GM12878 (cell line): ENCODE measurements at regions not wholly inside any gene's neighbourhood (a gene's known extent, or its start where the extent isn't known, plus 50 kb on each side); places are given as distances from the start of the nearest gene placed in this dataset.
A peak's percentile ranks its signal among the peaks of the same experiment; 100 is the strongest.

Source experiments
- ATAC-seq: fragments of 200-7000 bp; cut with Tn5 transposase; 3 replicates; pipeline ENCODE4 v1.9.1; 2020; ENCODE audit warnings: mild to moderate bottlenecking, moderate library complexity
- BruUV-seq: library from RNA; stranded (reverse); fragments of 400-500 nt; replicated peaks from 2 replicates; lab custom pipeline; 2021; lab: Mats Ljungman, UMichigan
- CTCF ChIA-PET: fragments of 300-600 bp; sonication (Branson Sonifier 250); formaldehyde crosslinking; extraction: SDS; loops from one replicate; lab custom pipeline; 2021; ENCODE audit warnings: inconsistent platforms; lab: Yijun Ruan, JAX
- POLR2A ChIA-PET: fragments of 350-600 bp; formaldehyde crosslinking; extraction: SDS; loops from one replicate; lab custom pipeline; 2021; ENCODE audit warnings: inconsistent platforms; lab: Charles Lee
- RAD21 ChIA-PET: fragments of 300-600 bp; sonication (Branson Sonifier 250); formaldehyde crosslinking; loops from one replicate; lab custom pipeline; 2023; ENCODE audit warnings: antibody characterized with exemption; ENCODE audit not compliant: unreplicated experiment; lab: Charles Lee
- SMC1A ChIA-PET: fragments of 300-600 bp; sonication (Branson Sonifier 250); formaldehyde crosslinking; loops from one replicate; lab custom pipeline; 2023; ENCODE audit not compliant: unreplicated experiment, uncharacterized antibody; lab: Charles Lee
- DNase-seq: peaks from one replicate; pipeline ENCODE4 v3.0.0-alpha.2; 2011; ENCODE audit warnings: low read depth, low spot score
- FAIRE-seq: peaks from 3 replicates; lab custom pipeline; 2011; peaks lifted over from hg19 to GRCh38; lab: Jason Lieb, UNC
- H2AFZ ChIP-seq: 2 replicates; pipeline ENCODE4 v1.6.0; 2011; ENCODE audit warnings: low read depth, low read length, control low read depth; ENCODE audit not compliant: control insufficient read depth
- H3K27ac ChIP-seq: 2 replicates; pipeline ENCODE4 v1.5.1; 2011; ENCODE audit warnings: control low read depth; ENCODE audit not compliant: control insufficient read depth, insufficient read depth
- H3K27me3 ChIP-seq, 2 experiments: replicated peaks in 1 of 2; 2 replicates each; pipeline versions ENCODE4 v1.6.0 to v1.6.1; 2011; ENCODE audit warnings: low read length in 1 of 2; ENCODE audit not compliant: control insufficient read depth in 2 of 2, insufficient read depth in 2 of 2
- H3K36me3 ChIP-seq, 2 experiments: 2 replicates each; pipeline ENCODE4 v1.5.1; 2011; ENCODE audit warnings: low read length in 1 of 2; ENCODE audit not compliant: control insufficient read depth in 2 of 2, insufficient read depth in 2 of 2
- H3K4me1 ChIP-seq: 2 replicates; pipeline ENCODE4 v1.6.1; 2011; ENCODE audit warnings: mild to moderate bottlenecking, low read length, moderate library complexity, mixed read lengths; ENCODE audit not compliant: control insufficient read depth, insufficient read depth
- H3K4me2 ChIP-seq: 2 replicates; pipeline ENCODE4 v1.6.0; 2011; ENCODE audit warnings: control low read depth; ENCODE audit not compliant: control insufficient read depth, insufficient read depth
- H3K4me3 ChIP-seq: fragments of 200-600 bp; sonication (generic); 2 replicates; pipeline ENCODE4 v1.5.1; 2016
- H3K79me2 ChIP-seq: 2 replicates; pipeline ENCODE4 v1.6.0; 2011; ENCODE audit warnings: low read length; ENCODE audit not compliant: control insufficient read depth, insufficient read depth
- H3K9ac ChIP-seq: 2 replicates; pipeline ENCODE4 v1.8.0; 2011; ENCODE audit warnings: low read length, control low read depth, mixed read lengths; ENCODE audit not compliant: control insufficient read depth, insufficient read depth
- H3K9me3 ChIP-seq: replicated peaks from 3 replicates; pipeline ENCODE4 v1.5.1; 2011; ENCODE audit warnings: mild to moderate bottlenecking, low read length; ENCODE audit not compliant: control insufficient read depth, insufficient read depth
- H4K20me1 ChIP-seq: 2 replicates; pipeline ENCODE4 v1.6.0; 2011; ENCODE audit not compliant: control insufficient read depth, insufficient read depth
- CREB1 ChIP-seq: IDR thresholded peaks from 2 replicates; pipeline ENCODE4 v1.6.1; 2012; ENCODE audit warnings: low read depth, mild to moderate bottlenecking, inconsistent platforms
- DPF2 ChIP-seq: fragments of 450-650 bp; IDR thresholded peaks from 2 replicates; pipeline ENCODE4 v1.6.1; 2017; ENCODE audit warnings: mild to moderate bottlenecking
- GATAD2B ChIP-seq: fragments of 450-650 bp; conservative IDR thresholded peaks from 2 replicates; pipeline ENCODE4 v1.6.1; 2017; ENCODE audit warnings: low read depth, mild to moderate bottlenecking, moderate library complexity
- HDAC2 ChIP-seq: fragments of 200-600 bp; sonication (generic); IDR thresholded peaks from 2 replicates; pipeline ENCODE4 v1.6.1; 2017
- HDAC6 ChIP-seq: fragments of 200-600 bp; sonication (generic); IDR thresholded peaks from one replicate; pipeline ENCODE4 v1.8.0; 2017; ENCODE audit warnings: antibody characterized with exemption; ENCODE audit not compliant: unreplicated experiment
- HDGF ChIP-seq: fragments of 450-650 bp; IDR thresholded peaks from 2 replicates; pipeline ENCODE4 v1.6.1; 2016; ENCODE audit warnings: antibody characterized with exemption
- NFIC ChIP-seq: IDR thresholded peaks from 2 replicates; pipeline ENCODE4 v1.6.1; 2012; ENCODE audit warnings: low read depth, mild to moderate bottlenecking, inconsistent platforms, low read length, moderate library complexity
- PAX5 ChIP-seq: IDR thresholded peaks from 2 replicates; pipeline ENCODE4 v1.6.1; 2011; ENCODE audit warnings: low read depth, low read length, borderline replicate concordance
- RB1 ChIP-seq: fragments of 450-650 bp; formaldehyde crosslinking; IDR thresholded peaks from 2 replicates; pipeline ENCODE4 v1.6.1; 2017; ENCODE audit warnings: mild to moderate bottlenecking, borderline replicate concordance
- RBBP5 ChIP-seq: fragments of 200-600 bp; sonication (generic); conservative IDR thresholded peaks from 2 replicates; pipeline ENCODE4 v1.6.1; 2016
- RELB ChIP-seq: fragments of 450-650 bp; IDR thresholded peaks from 2 replicates; pipeline ENCODE4 v1.6.1; 2017; ENCODE audit warnings: low read depth, mild to moderate bottlenecking, moderate library complexity
- SMAD5 ChIP-seq: IDR thresholded peaks from 2 replicates; pipeline ENCODE4 v1.6.1; 2016; ENCODE audit warnings: antibody characterized with exemption, low read depth
- SMC3 ChIP-seq: IDR thresholded peaks from 2 replicates; pipeline ENCODE4 v1.6.1; 2011; ENCODE audit warnings: low read length, improper control_type of control experiment, borderline replicate concordance
- SPI1 ChIP-seq: IDR thresholded peaks from 2 replicates; pipeline ENCODE4 v1.6.1; 2011; ENCODE audit warnings: low read depth, mild to moderate bottlenecking, low read length, moderate library complexity, borderline replicate concordance; ENCODE audit not compliant: insufficient read depth
- STAT3 ChIP-seq: IDR thresholded peaks from 2 replicates; pipeline ENCODE4 v1.6.1; 2011; ENCODE audit warnings: low read depth, low read length, improper control_type of control experiment
- TCF3 ChIP-seq: IDR thresholded peaks from 2 replicates; pipeline ENCODE4 v1.6.1; 2012; ENCODE audit warnings: low read depth, mild to moderate bottlenecking, low read length, borderline replicate concordance; ENCODE audit not compliant: insufficient read depth
- YY1 ChIP-seq: IDR thresholded peaks from 2 replicates; pipeline ENCODE4 v1.6.1; 2011; ENCODE audit warnings: low read depth, mild to moderate bottlenecking, low read length
- ZNF207 ChIP-seq: fragments of 450-650 bp; IDR thresholded peaks from 2 replicates; pipeline ENCODE4 v1.6.1; 2014; ENCODE audit warnings: antibody characterized with exemption, mild to moderate bottlenecking, borderline replicate concordance
- ZNF24 ChIP-seq: fragments of 450-650 bp; IDR thresholded peaks from 2 replicates; pipeline ENCODE4 v1.6.1; 2017; ENCODE audit warnings: antibody characterized with exemption, mild to moderate bottlenecking
- WGBS: methylation state at CpG from one replicate; pipeline ENCODE4 v1.1.6; 2016; ENCODE audit warnings: low lambda C conversion rate; ENCODE audit not compliant: insufficient replicate concordance, insufficient coverage; ENCODE audit errors: missing lambda C conversion rate; 5-methylcytosine and 5-hydroxymethylcytosine counted together
- in situ Hi-C: fragments of 300-500 bp; cut with MboI; formaldehyde crosslinking; loops from 9 replicates; pipeline ENCODE4 v1.14.3; 2018; ENCODE audit warnings: mixed read lengths
- intact Hi-C: fragments of 100-400 bp; cut with micrococcal nuclease; formaldehyde crosslinking; loops from one replicate; pipeline ENCODE4 v1.14.2; 2022; ENCODE audit not compliant: unreplicated experiment

GRCh38 chr9:101848485-101848919, 110.1 kb upstream of the GRIN3A start:
- 31% methylated on average over 6 of the region's 6 CpGs for WGBS
- SMC1A ChIA-PET = no interaction called here
- no peak for TF ChIP-seq PAX5
- no peak for TF ChIP-seq HDAC2
- no peak for TF ChIP-seq SMAD5
- no peak for TF ChIP-seq RB1
- no peak for TF ChIP-seq CREB1
- no peak for TF ChIP-seq SPI1
- TF ChIP-seq RBBP5 = no peak
- TF ChIP-seq HDAC6 = no peak
- no peak for TF ChIP-seq STAT3
- TF ChIP-seq DPF2 = no peak
- no peak for TF ChIP-seq RELB
- TF ChIP-seq SMC3 = no peak
- TF ChIP-seq HDGF = no peak
- no peak for TF ChIP-seq ZNF207
- TF ChIP-seq ZNF24 = no peak
- TF ChIP-seq YY1 = no peak
- TF ChIP-seq NFIC = no peak
- TF ChIP-seq GATAD2B = no peak
- TF ChIP-seq TCF3 = no peak
- TF ChIP-seq, all 136 proteins: peak for 0
- Histone ChIP-seq H3K27ac (no peak overlapping the region), H3K27me3 (no peaks in the 10 kb centered on the region), H3K36me3 (no peaks in the 10 kb centered on the region), H3K79me2 (no peaks in the 10 kb centered on the region), H3K4me1 (no peaks in the 10 kb centered on the region), H2AFZ (no peak overlapping the region), H3K4me3 (no peak overlapping the region), H3K9ac (no peak overlapping the region), H3K9me3 (no peaks in the 10 kb centered on the region), H3K4me2 (no peak overlapping the region), H4K20me1 (no peaks in the 10 kb centered on the region)
- intact Hi-C loops (no loop called here), in situ Hi-C loops (no loop called here)
- ChIA-PET CTCF (no interaction called here), POLR2A (no interaction called here), RAD21 (no interaction called here)
- ATAC-seq = peak; percentile 34
- no TSS peak for BruUV-seq
- no peak for FAIRE-seq
- no peak for DNase-seq
